NT2/D1 (cell line): ENCODE measurements at regions not wholly inside any gene's neighbourhood (a gene's known extent, or its start where the extent isn't known, plus 50 kb on each side); places are given as distances from the start of the nearest gene placed in this dataset.

Source experiments
- SUZ12 ChIP-seq: IDR thresholded peaks from 2 replicates; pipeline ENCODE4 v1.6.1; 2011; ENCODE audit not compliant: insufficient read length, insufficient read depth; ENCODE audit errors: extremely low read depth
- YY1 ChIP-seq: IDR thresholded peaks from 2 replicates; pipeline ENCODE4 v1.6.1; 2011; ENCODE audit not compliant: insufficient read length, insufficient read depth
- ZNF274 ChIP-seq: IDR thresholded peaks from 2 replicates; pipeline ENCODE4 v1.6.1; 2011; ENCODE audit warnings: mild to moderate bottlenecking, low read depth, low read length

DNA sequence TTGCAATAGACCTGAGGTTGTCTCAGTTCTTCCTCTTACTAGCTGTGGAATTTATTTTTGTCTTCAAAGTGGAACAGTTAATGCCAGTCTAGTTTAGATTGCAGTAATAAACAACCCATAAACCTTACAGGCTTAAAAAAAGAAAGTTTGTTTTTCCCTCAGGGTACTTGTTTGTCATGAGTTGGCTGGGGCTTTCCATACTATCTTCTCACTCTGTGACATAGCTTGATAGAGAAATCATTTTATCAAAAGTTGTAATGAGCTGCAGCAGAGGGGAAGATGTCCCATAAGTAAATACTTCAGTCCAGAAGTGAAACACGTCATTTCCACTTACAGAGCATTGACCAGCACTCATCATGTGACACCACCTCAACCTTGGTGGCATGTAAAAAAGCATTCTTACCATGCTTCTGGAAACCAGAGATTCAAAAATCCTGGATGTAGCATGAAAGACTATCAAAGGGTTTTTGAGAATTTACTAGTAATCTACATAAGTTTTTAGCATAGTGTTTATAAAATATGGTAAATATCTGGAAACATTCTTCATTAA lies 62.8 kb upstream of the COL11A1 start:
- TF ChIP-seq SUZ12: no peak
- TF ChIP-seq YY1: no peak
- no peak for TF ChIP-seq ZNF274
